Activated CD8-positive, alpha-beta memory T cell treated with anti-CD3 and anti-CD28 coated beads, Interleukin-2, amount 50 U/mL, for 48 hours (primary cell): ENCODE measurements at regions not wholly inside any gene's neighbourhood (a gene's known extent, or its start where the extent isn't known, plus 50 kb on each side); places are given as distances from the start of the nearest gene placed in this dataset.

ENCODE experiments used
- DNase-seq: peaks from one replicate; pipeline ENCODE4 v3.0.0-alpha.2; 2020

GRCh38 chr13:91184244-91184926 lies 163.1 kb upstream of the MIR17HG start:
- no peak for DNase-seq

- no peak for DNase-seq
Measured at GRCh38 chr13:91185294-91185863, 162.1 kb upstream of the MIR17HG start.

GRCh38 chr13:91187522-91187921 lies 160.0 kb upstream of the MIR17HG start:
- no peak for DNase-seq

- no peak for DNase-seq
Measured at GRCh38 chr13:91189506-91189905, 158.0 kb upstream of the MIR17HG start.

GRCh38 chr13:91193358-91193757 lies 154.1 kb upstream of the MIR17HG start:
- DNase-seq: no peak

- no peak for DNase-seq
Measured at GRCh38 chr13:91195789-91196188, 151.7 kb upstream of the MIR17HG start.

- DNase-seq: no peak
Measured at GRCh38 chr13:91196958-91197357, 150.5 kb upstream of the MIR17HG start.

- no peak for DNase-seq
Measured at GRCh38 chr13:91199866-91200265, 147.6 kb upstream of the MIR17HG start.

GRCh38 chr13:91200486-91200885 lies 147.0 kb upstream of the MIR17HG start:
- DNase-seq: no peak

GRCh38 chr13:91203430-91203829 lies 144.1 kb upstream of the MIR17HG start:
- DNase-seq: no peak

- DNase-seq: no peak
Measured at GRCh38 chr13:91207261-91207660, 140.2 kb upstream of the MIR17HG start.

- no peak for DNase-seq
Measured at GRCh38 chr13:91211510-91211909, 136.0 kb upstream of the MIR17HG start.

GRCh38 chr13:91212231-91212630 lies 135.3 kb upstream of the MIR17HG start:
- no peak for DNase-seq

- DNase-seq: no peak
Measured at GRCh38 chr13:91214031-91214430, 133.5 kb upstream of the MIR17HG start.

GRCh38 chr13:91216928-91217700 lies 130.4 kb upstream of the MIR17HG start:
- no peak for DNase-seq

GRCh38 chr13:91219201-91219600 lies 128.3 kb upstream of the MIR17HG start:
- DNase-seq: no peak

- no peak for DNase-seq
Measured at GRCh38 chr13:91220872-91221271, 126.6 kb upstream of the MIR17HG start.

- DNase-seq: no peak
Measured at GRCh38 chr13:91228108-91228507, 119.4 kb upstream of the MIR17HG start.

- DNase-seq: no peak
Measured at GRCh38 chr13:91228940-91229339, 118.5 kb upstream of the MIR17HG start.

GRCh38 chr13:91232716-91233115 lies 114.8 kb upstream of the MIR17HG start:
- no peak for DNase-seq

GRCh38 chr13:91233291-91233690 lies 114.2 kb upstream of the MIR17HG start:
- DNase-seq: no peak

- no peak for DNase-seq
Measured at GRCh38 chr13:91236182-91236581, 111.3 kb upstream of the MIR17HG start.

GRCh38 chr13:91236921-91237320 lies 110.6 kb upstream of the MIR17HG start:
- DNase-seq: no peak

- no peak for DNase-seq
Measured at GRCh38 chr13:91238036-91238435, 109.5 kb upstream of the MIR17HG start.
